ENCODE measurements at regions not wholly inside any gene's neighbourhood (a gene's known extent, or its start where the extent isn't known, plus 50 kb on each side); places are given as distances from the start of the nearest gene placed in this dataset.

GRCh38 chr10:131475803-131476202 is 164.3 kb upstream of the TCERG1L start:
- no peaks in the 10 kb centered on the region for H3K9me3 ChIP-seq
- peaks cover 0 to 54% (median 15%) of the 10 kb centered on the region in 7 donors for H3K27me3 ChIP-seq
- ATAC-seq (no peak), DNase-seq (no peak)
- intact Hi-C loops (cut with DNase I) = no loop called here
- no peaks in the 10 kb centered on the region for H3K4me1 ChIP-seq
- no peak overlapping the region for H3K4me3 ChIP-seq
- TF ChIP-seq, protein P1, sequence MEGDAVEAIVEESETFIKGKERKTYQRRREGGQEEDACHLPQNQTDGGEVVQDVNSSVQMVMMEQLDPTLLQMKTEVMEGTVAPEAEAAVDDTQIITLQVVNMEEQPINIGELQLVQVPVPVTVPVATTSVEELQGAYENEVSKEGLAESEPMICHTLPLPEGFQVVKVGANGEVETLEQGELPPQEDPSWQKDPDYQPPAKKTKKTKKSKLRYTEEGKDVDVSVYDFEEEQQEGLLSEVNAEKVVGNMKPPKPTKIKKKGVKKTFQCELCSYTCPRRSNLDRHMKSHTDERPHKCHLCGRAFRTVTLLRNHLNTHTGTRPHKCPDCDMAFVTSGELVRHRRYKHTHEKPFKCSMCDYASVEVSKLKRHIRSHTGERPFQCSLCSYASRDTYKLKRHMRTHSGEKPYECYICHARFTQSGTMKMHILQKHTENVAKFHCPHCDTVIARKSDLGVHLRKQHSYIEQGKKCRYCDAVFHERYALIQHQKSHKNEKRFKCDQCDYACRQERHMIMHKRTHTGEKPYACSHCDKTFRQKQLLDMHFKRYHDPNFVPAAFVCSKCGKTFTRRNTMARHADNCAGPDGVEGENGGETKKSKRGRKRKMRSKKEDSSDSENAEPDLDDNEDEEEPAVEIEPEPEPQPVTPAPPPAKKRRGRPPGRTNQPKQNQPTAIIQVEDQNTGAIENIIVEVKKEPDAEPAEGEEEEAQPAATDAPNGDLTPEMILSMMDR (IDR thresholded peaks at IDR 0.05) = no peak
- WGBS, 2 donors = 79 to 83% methylated on average over 16 of the region's 16 CpGs
- H3K36me3 ChIP-seq = no peaks in the 10 kb centered on the region
- H3K27ac ChIP-seq = no peak overlapping the region

GRCh38 chr10:131477457-131478121 is 166.1 kb upstream of the TCERG1L start:
- WGBS, 2 donors = 69 to 76% methylated on average over 15 of the region's 15 CpGs
- H3K9me3 ChIP-seq = peaks cover 0 to 2% (median 0%) of the 10 kb centered on the region in 11 donors
- H3K36me3 ChIP-seq = no peaks in the 10 kb centered on the region
- DNase-seq (no peak), ATAC-seq (no peak)
- H3K27me3 ChIP-seq = peaks cover 0 to 48% (median 15%) of the 10 kb centered on the region in 7 donors
- H3K4me1 ChIP-seq = no peaks in the 10 kb centered on the region
- no peak overlapping the region for H3K27ac ChIP-seq
- intact Hi-C loops (cut with DNase I) = no loop called here
- TF ChIP-seq, protein P1 (IDR thresholded peaks at IDR 0.05) = no peak
- H3K4me3 ChIP-seq = no peak overlapping the region

GRCh38 chr10:131478377-131478989 is 167.0 kb upstream of the TCERG1L start:
- Histone ChIP-seq H3K27me3 (peaks cover 0 to 48% (median 12%) of the 10 kb centered on the region in 7 donors), H3K9me3 (peaks cover 0 to 2% (median 0%) of the 10 kb centered on the region in 11 donors), H3K4me3 (no peak overlapping the region), H3K27ac (no peak overlapping the region), H3K4me1 (no peaks in the 10 kb centered on the region), H3K36me3 (no peaks in the 10 kb centered on the region)
- DNase-seq (no peak), ATAC-seq (no peak)
- WGBS, 2 donors = 49 to 54% methylated on average over 6 of the region's 6 CpGs
- intact Hi-C loops (cut with DNase I) = no loop called here
- TF ChIP-seq, protein P1 (IDR thresholded peaks at IDR 0.05) = no peak

DNA sequence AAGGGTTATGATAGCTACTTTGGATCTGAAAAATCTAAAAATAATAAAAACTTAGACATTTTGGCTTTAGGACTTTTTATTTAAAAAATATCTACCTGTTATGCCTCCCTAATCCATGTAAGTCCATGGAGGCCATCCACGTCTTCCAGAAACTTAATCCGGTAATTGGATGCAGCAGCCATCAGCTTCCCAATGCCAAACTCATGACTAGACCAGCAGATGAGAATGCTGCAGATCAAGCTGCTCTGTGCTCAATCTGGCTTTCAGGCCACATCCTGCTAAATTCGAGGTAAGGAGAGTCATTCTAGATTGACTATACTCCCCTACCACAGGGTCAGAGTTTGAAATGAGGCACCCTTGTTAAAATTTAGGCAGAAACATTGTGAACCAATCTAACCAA is 168.5 kb upstream of the TCERG1L start:
- H3K9me3 ChIP-seq = peaks cover 0 to 2% (median 0%) of the 10 kb centered on the region in 11 donors
- ATAC-seq = no peak
- DNase-seq = no peak
- no peaks in the 10 kb centered on the region for H3K36me3 ChIP-seq
- intact Hi-C loops (cut with DNase I) = no loop called here
- no peak overlapping the region for H3K27ac ChIP-seq
- 69 to 70% methylated on average over 3 of the region's 3 CpGs for WGBS, 2 donors
- TF ChIP-seq, protein P1 (IDR thresholded peaks at IDR 0.05) = no peak
- no peaks in the 10 kb centered on the region for H3K4me1 ChIP-seq
- no peak overlapping the region for H3K4me3 ChIP-seq
- H3K27me3 ChIP-seq = peaks cover 0 to 33% (median 6%) of the 10 kb centered on the region in 7 donors

Measured in heart right ventricle (tissue), 16 donors.